Smooth muscle cell (in vitro differentiated cells): ENCODE measurements at regions not wholly inside any gene's neighbourhood (a gene's known extent, or its start where the extent isn't known, plus 50 kb on each side); places are given as distances from the start of the nearest gene placed in this dataset.

Source experiments
- DNase-seq: peaks from one replicate; lab custom pipeline; 2025; ENCODE audit not compliant: unreplicated experiment; lab: John Stamatoyannopoulos, UW
- H2AFZ ChIP-seq: fragments of 200-600 bp; sonication (generic); 2 replicates; pipeline ENCODE4 v1.6.0; 2016; ENCODE audit warnings: antibody characterized with exemption, low read depth, mild to moderate bottlenecking
- H3F3A ChIP-seq: fragments of 200-600 bp; sonication (generic); 2 replicates; pipeline ENCODE4 v1.6.0; 2017; ENCODE audit warnings: antibody characterized with exemption, low read depth
- H3K27ac ChIP-seq: fragments of 200-600 bp; sonication (generic); 2 replicates; pipeline ENCODE4 v1.5.1; 2016; ENCODE audit warnings: low read depth, mild to moderate bottlenecking
- H3K27me3 ChIP-seq: fragments of 200-600 bp; sonication (generic); 2 replicates; pipeline ENCODE4 v1.6.1; 2016; ENCODE audit warnings: low read depth, mild to moderate bottlenecking
- H3K36me3 ChIP-seq: fragments of 200-600 bp; sonication (generic); 2 replicates; pipeline ENCODE4 v1.5.1; 2016; ENCODE audit warnings: low read depth
- H3K4me1 ChIP-seq: fragments of 200-600 bp; sonication (generic); 2 replicates; pipeline ENCODE4 v1.5.1; 2016; ENCODE audit warnings: low read depth
- H3K4me2 ChIP-seq: fragments of 200-600 bp; sonication (generic); 2 replicates; pipeline ENCODE4 v1.6.0; 2016; ENCODE audit warnings: mild to moderate bottlenecking
- H3K4me3 ChIP-seq: fragments of 200-600 bp; sonication (generic); 2 replicates; pipeline ENCODE4 v1.5.1; 2016; ENCODE audit warnings: mild to moderate bottlenecking
- H3K79me2 ChIP-seq: fragments of 200-600 bp; sonication (generic); 2 replicates; pipeline ENCODE4 v1.6.0; 2016; ENCODE audit warnings: low read depth, mild to moderate bottlenecking
- H3K9ac ChIP-seq: fragments of 200-600 bp; sonication (generic); 2 replicates; pipeline ENCODE4 v1.6.0; 2016; ENCODE audit warnings: low read depth
- H3K9me3 ChIP-seq: fragments of 200-600 bp; sonication (generic); replicated peaks from 2 replicates; pipeline ENCODE4 v1.5.1; 2016; ENCODE audit warnings: low read depth
- H4K20me1 ChIP-seq: fragments of 200-600 bp; sonication (generic); 2 replicates; pipeline ENCODE4 v1.6.0; 2016; ENCODE audit warnings: low read depth
- CTCF ChIP-seq: fragments of 200-600 bp; sonication (generic); IDR thresholded peaks from 2 replicates; pipeline ENCODE4 v1.5.1; 2017; ENCODE audit warnings: borderline replicate concordance, mild to moderate bottlenecking, antibody characterized with exemption; ENCODE audit not compliant: insufficient read depth, poor library complexity, severe bottlenecking
- WGBS: methylation state at CpG from one replicate; pipeline ENCODE4 v1.1.7; 2016; ENCODE audit warnings: low lambda C conversion rate; 5-methylcytosine and 5-hydroxymethylcytosine counted together

GRCh38 chr9:126108240-126108639, 218.4 kb upstream of the MVB12B start:
- no peak for TF ChIP-seq CTCF
- no peaks in the 10 kb centered on the region for H3F3A ChIP-seq
- WGBS, result 45% methylated on average over 11 of the region's 11 CpGs
- H2AFZ ChIP-seq, result no peak overlapping the region
- no peak for DNase-seq
- H4K20me1 ChIP-seq, result no peaks in the 10 kb centered on the region
- H3K4me2 ChIP-seq, result no peak overlapping the region
- no peak overlapping the region for H3K27ac ChIP-seq
- H3K27me3 ChIP-seq, result peaks cover 3% of the 10 kb centered on the region
- H3K79me2 ChIP-seq, result no peaks in the 10 kb centered on the region
- no peaks in the 10 kb centered on the region for H3K4me1 ChIP-seq
- no peak overlapping the region for H3K9ac ChIP-seq
- H3K4me3 ChIP-seq, result no peak overlapping the region
- H3K9me3 ChIP-seq, result no peaks in the 10 kb centered on the region
- H3K36me3 ChIP-seq, result no peaks in the 10 kb centered on the region

GRCh38 chr9:126109575-126109974, 217.1 kb upstream of the MVB12B start:
- TF ChIP-seq CTCF, result no peak
- Histone ChIP-seq H3K9me3 (no peaks in the 10 kb centered on the region), H3K9ac (no peak overlapping the region), H3F3A (no peaks in the 10 kb centered on the region), H3K4me1 (no peaks in the 10 kb centered on the region), H3K4me3 (no peak overlapping the region), H4K20me1 (no peaks in the 10 kb centered on the region), H3K4me2 (no peak overlapping the region), H3K36me3 (no peaks in the 10 kb centered on the region), H3K27ac (no peak overlapping the region), H3K79me2 (no peaks in the 10 kb centered on the region), H2AFZ (no peak overlapping the region), H3K27me3 (peaks cover 8% of the 10 kb centered on the region)
- no peak for DNase-seq

GRCh38 chr9:126111556-126111955, 215.1 kb upstream of the MVB12B start:
- H4K20me1 ChIP-seq, result no peaks in the 10 kb centered on the region

More at GRCh38 chr9:126111556-126111955, 215.1 kb upstream of the MVB12B start:
- Histone ChIP-seq H3K9ac (no peak overlapping the region), H3F3A (no peaks in the 10 kb centered on the region), H3K4me1 (no peaks in the 10 kb centered on the region), H3K27ac (no peak overlapping the region), H3K27me3 (peaks cover 23% of the 10 kb centered on the region), H3K36me3 (no peaks in the 10 kb centered on the region), H3K9me3 (no peaks in the 10 kb centered on the region), H3K4me2 (no peak overlapping the region), H3K79me2 (no peaks in the 10 kb centered on the region), H3K4me3 (no peak overlapping the region), H2AFZ (no peak overlapping the region)
- DNase-seq, result no peak
- no peak for TF ChIP-seq CTCF
- WGBS, result 84% methylated on average over 5 of the region's 5 CpGs
